BE2C (cell line): ENCODE measurements at regions not wholly inside any gene's neighbourhood (a gene's known extent, or its start where the extent isn't known, plus 50 kb on each side); places are given as distances from the start of the nearest gene placed in this dataset.

Experiments
- DNase-seq: peaks from one replicate; pipeline ENCODE4 v3.0.0-alpha.2; 2020
- H3K27me3 ChIP-seq: fragments of 250-450 bp; sonication (Bioruptor Pico); 2 replicates; pipeline ENCODE4 v1.5.1; 2020; ENCODE audit warnings: mild to moderate bottlenecking
- H3K36me3 ChIP-seq: fragments of 250-450 bp; sonication (Bioruptor Pico); 2 replicates; pipeline ENCODE4 v1.5.1; 2020; ENCODE audit warnings: mild to moderate bottlenecking
- H3K4me1 ChIP-seq: fragments of 250-450 bp; sonication (Bioruptor Pico); 2 replicates; pipeline ENCODE4 v1.5.1; 2020
- H3K4me3 ChIP-seq: 2 replicates; pipeline ENCODE4 v1.5.1; 2011; ENCODE audit warnings: low read depth, low read length
- H3K9me3 ChIP-seq: fragments of 250-450 bp; sonication (Bioruptor Pico); 2 replicates; pipeline ENCODE4 v1.5.1; 2020
- CTCF ChIP-seq: IDR thresholded peaks from 2 replicates; pipeline ENCODE4 v1.5.1; 2012; ENCODE audit warnings: mild to moderate bottlenecking, low read depth, low read length

GRCh38 chr4:27087306-27088045 lies 226.8 kb downstream of the STIM2 start:
- Histone ChIP-seq H3K4me3 (no peak overlapping the region), H3K9me3 (no peaks in the 10 kb centered on the region), H3K4me1 (no peaks in the 10 kb centered on the region), H3K36me3 (no peaks in the 10 kb centered on the region), H3K27me3 (peaks cover 17% of the 10 kb centered on the region)
- no peak for TF ChIP-seq CTCF
- DNase-seq: no peak

GRCh38 chr4:27088491-27088890 lies 227.8 kb downstream of the STIM2 start:
- DNase-seq: no peak
- no peaks in the 10 kb centered on the region for H3K36me3 ChIP-seq
- no peak for TF ChIP-seq CTCF
- H3K4me1 ChIP-seq: no peaks in the 10 kb centered on the region
- peaks cover 14% of the 10 kb centered on the region for H3K27me3 ChIP-seq
- no peaks in the 10 kb centered on the region for H3K9me3 ChIP-seq
- no peak overlapping the region for H3K4me3 ChIP-seq

- no peaks in the 10 kb centered on the region for H3K4me1 ChIP-seq
- H3K9me3 ChIP-seq: no peaks in the 10 kb centered on the region
- TF ChIP-seq CTCF: no peak
- no peaks in the 10 kb centered on the region for H3K36me3 ChIP-seq
- DNase-seq: no peak
- no peak overlapping the region for H3K4me3 ChIP-seq
- peaks cover 10% of the 10 kb centered on the region for H3K27me3 ChIP-seq
These were observed 228.5 kb downstream of the STIM2 start for GRCh38 chr4:27089186-27089585.

GRCh38 chr4:27090406-27090805 lies 229.8 kb downstream of the STIM2 start:
- TF ChIP-seq CTCF: no peak
- Histone ChIP-seq H3K36me3 (no peaks in the 10 kb centered on the region), H3K9me3 (no peaks in the 10 kb centered on the region), H3K4me3 (no peak overlapping the region), H3K27me3 (peaks cover 3% of the 10 kb centered on the region; the same call in 1 of the 2 replicates), H3K4me1 (no peaks in the 10 kb centered on the region)
- no peak for DNase-seq

- Histone ChIP-seq H3K27me3 (no peaks in the 10 kb centered on the region), H3K36me3 (no peaks in the 10 kb centered on the region), H3K4me3 (no peak overlapping the region), H3K4me1 (no peaks in the 10 kb centered on the region), H3K9me3 (no peaks in the 10 kb centered on the region)
- TF ChIP-seq CTCF: no peak
- DNase-seq: no peak
These were observed 233.6 kb downstream of the STIM2 start for GRCh38 chr4:27094224-27094623.

- no peaks in the 10 kb centered on the region for H3K4me1 ChIP-seq
- H3K9me3 ChIP-seq: no peaks in the 10 kb centered on the region
- no peak overlapping the region for H3K4me3 ChIP-seq
- DNase-seq: no peak
- TF ChIP-seq CTCF: no peak
- H3K27me3 ChIP-seq: no peaks in the 10 kb centered on the region
- H3K36me3 ChIP-seq: no peaks in the 10 kb centered on the region
These were observed 234.1 kb downstream of the STIM2 start for GRCh38 chr4:27094783-27095182.
